HepG2 (cell line): ENCODE measurements at regions not wholly inside any gene's neighbourhood (a gene's known extent, or its start where the extent isn't known, plus 50 kb on each side); places are given as distances from the start of the nearest gene placed in this dataset.

Experiments used
- ATAC-seq: fragments of 200-7000 bp; cut with Tn5 transposase; 3 replicates; pipeline ENCODE4 v1.9.1; 2020; ENCODE audit warnings: mild to moderate bottlenecking, moderate library complexity
- BruUV-seq: library from RNA; stranded (reverse); fragments of 400-500 nt; replicated peaks from 2 replicates; lab custom pipeline; 2021; lab: Mats Ljungman, UMichigan
- CTCF ChIA-PET: fragments of 300-600 bp; formaldehyde crosslinking; extraction: SDS; loops from one replicate; lab custom pipeline; 2021; ENCODE audit warnings: low total read pairs, inconsistent platforms, low intra/inter-chr PET ratio; lab: Yijun Ruan, JAX
- POLR2A ChIA-PET: fragments of 350-600 bp; sonication (Branson Sonifier 250); formaldehyde crosslinking; loops from one replicate; lab custom pipeline; 2020; ENCODE audit warnings: antibody characterized with exemption, inconsistent platforms; lab: Yijun Ruan, JAX
- DNase-seq: peaks from one replicate; pipeline ENCODE4 v3.0.0-alpha.2; 2015; ENCODE audit warnings: low spot score
- FAIRE-seq: peaks from 3 replicates; lab custom pipeline; 2011; peaks lifted over from hg19 to GRCh38; lab: Jason Lieb, UNC
- H2AFZ ChIP-seq: one replicate; pipeline ENCODE4 v1.6.1; 2011; ENCODE audit warnings: low read length, inconsistent platforms
- H3K27ac ChIP-seq: fragments of 300-600 bp; 3 replicates; pipeline ENCODE4 v1.8.0; 2011; ENCODE audit warnings: mixed run types, mild to moderate bottlenecking, mixed read lengths, low read length, inconsistent platforms; ENCODE audit not compliant: insufficient read depth; ENCODE audit errors: extremely low read length
- H3K27me3 ChIP-seq, 2 experiments: fragments of 200-600 bp in 1 of 2; 2 replicates in 1 of 2; 3 replicates in 1 of 2; pipeline versions ENCODE4 v1.6.0 to v1.8.0; 2011; ENCODE audit warnings: low read length in 2 of 2, mild to moderate bottlenecking in 2 of 2, moderate library complexity in 2 of 2, inconsistent platforms in 1 of 2; ENCODE audit not compliant: insufficient read depth in 2 of 2, control insufficient read depth in 1 of 2
- H3K36me3 ChIP-seq, 2 experiments: fragments of 200-600 bp in 1 of 2; replicated peaks in 1 of 2; 2 replicates in 1 of 2; 3 replicates in 1 of 2; pipeline versions ENCODE4 v1.5.1 to v1.8.0; 2011; ENCODE audit warnings: low read length in 2 of 2, inconsistent platforms in 1 of 2; ENCODE audit not compliant: insufficient read depth in 2 of 2, control insufficient read depth in 1 of 2
- H3K4me1 ChIP-seq: 2 replicates; pipeline ENCODE4 v1.5.1; 2012; ENCODE audit warnings: low read length, inconsistent platforms; ENCODE audit not compliant: insufficient read depth
- H3K4me2 ChIP-seq: 2 replicates; pipeline ENCODE4 v1.6.0; 2011; ENCODE audit warnings: low read depth, low read length, inconsistent platforms
- H3K4me3 ChIP-seq, 3 experiments: fragments of 200-600 bp in 1 of 3; sonication (generic), shearing (Covaris generic) in 1 of 3; replicated peaks in 1 of 3; 2 replicates each; pipeline ENCODE4 v1.5.1; 2011 to 2016; ENCODE audit warnings: low read length in 3 of 3, inconsistent platforms in 2 of 3, low read depth in 2 of 3, mild to moderate bottlenecking in 2 of 3, control low read depth in 1 of 3, mixed read lengths in 1 of 3; ENCODE audit not compliant: insufficient read depth in 1 of 3
- H3K79me2 ChIP-seq: one replicate; pipeline ENCODE4 v1.6.1; 2011; ENCODE audit warnings: low read length, inconsistent platforms; ENCODE audit not compliant: insufficient read depth
- H3K9ac ChIP-seq: 2 replicates; pipeline ENCODE4 v1.6.0; 2011; ENCODE audit warnings: mild to moderate bottlenecking, low read depth, low read length, inconsistent platforms; ENCODE audit not compliant: insufficient read depth
- H3K9me3 ChIP-seq: 2 replicates; pipeline ENCODE4 v1.5.1; 2012; ENCODE audit warnings: mild to moderate bottlenecking, low read length
- H4K20me1 ChIP-seq: 2 replicates; pipeline ENCODE4 v1.6.0; 2011; ENCODE audit warnings: inconsistent platforms, mild to moderate bottlenecking, low read length, moderate library complexity; ENCODE audit not compliant: insufficient read depth
- AGO1 ChIP-seq: fragments of 200-400 bp; formaldehyde crosslinking; IDR thresholded peaks from 2 replicates; pipeline ENCODE4 v1.6.1; 2017; ENCODE audit warnings: mild to moderate bottlenecking, low read depth, low read length, moderate library complexity; ENCODE audit not compliant: poor library complexity, severe bottlenecking
- ATM ChIP-seq: fragments of 450-650 bp; IDR thresholded peaks from 2 replicates; pipeline ENCODE4 v1.7.1; 2017; ENCODE audit warnings: mild to moderate bottlenecking, borderline replicate concordance
- BRD4 ChIP-seq: sonication (generic); formaldehyde crosslinking; IDR thresholded peaks from 2 replicates; pipeline ENCODE4 v1.4.0; 2020; ENCODE audit warnings: missing genetic modification reagents
- CREM ChIP-seq, 2 experiments: sonication (generic) in 1 of 2; formaldehyde crosslinking in 1 of 2; IDR thresholded peaks; 2 replicates each; pipeline versions ENCODE4 v1.4.0 to v1.6.1; 2016 to 2020; ENCODE audit warnings: antibody characterized with exemption in 1 of 2, mild to moderate bottlenecking in 1 of 2, missing genetic modification reagents in 1 of 2
- HIVEP1 ChIP-seq: sonication (generic); formaldehyde crosslinking; IDR thresholded peaks from 2 replicates; pipeline ENCODE4 v1.4.0; 2020; ENCODE audit warnings: mild to moderate bottlenecking, missing genetic modification reagents
- KDM5A ChIP-seq: fragments of 200-600 bp; sonication (generic); IDR thresholded peaks from 2 replicates; pipeline ENCODE4 v1.7.0; 2018; ENCODE audit warnings: antibody characterized with exemption, mild to moderate bottlenecking, low read length, borderline replicate concordance
- NFKBIZ ChIP-seq: IDR thresholded peaks from 2 replicates; pipeline ENCODE4 v1.6.1; 2018; ENCODE audit warnings: missing genetic modification reagents, missing compliant biosample characterization
- POGZ ChIP-seq: sonication (generic); formaldehyde crosslinking; IDR thresholded peaks from 2 replicates; pipeline ENCODE4 v1.4.0; 2020; ENCODE audit warnings: mild to moderate bottlenecking, missing genetic modification reagents
- REPIN1 ChIP-seq: sonication (generic); formaldehyde crosslinking; IDR thresholded peaks from 2 replicates; pipeline ENCODE4 v1.8.0; 2022; ENCODE audit warnings: missing genetic modification reagents, low read depth, mild to moderate bottlenecking, borderline replicate concordance
- SP1 ChIP-seq, 2 experiments: fragments of 450-650 bp in 1 of 2; sonication (generic) in 1 of 2; formaldehyde crosslinking in 1 of 2; IDR thresholded peaks; 2 replicates each; pipeline versions ENCODE4 v1.4.0 to v1.6.1; 2016 to 2020; ENCODE audit warnings: missing genetic modification reagents in 1 of 2
- TAF15 ChIP-seq: fragments of 200-400 bp; formaldehyde crosslinking; IDR thresholded peaks from one replicate; pipeline ENCODE4 v1.6.1; 2018; ENCODE audit warnings: mild to moderate bottlenecking, low read depth, low read length; ENCODE audit not compliant: poor library complexity, severe bottlenecking
- ZBTB3 ChIP-seq: sonication (generic); formaldehyde crosslinking; IDR thresholded peaks from 2 replicates; pipeline ENCODE4 v1.4.0; 2020; ENCODE audit warnings: low read depth, mild to moderate bottlenecking, moderate library complexity, missing genetic modification reagents, borderline replicate concordance
- ZNF616 ChIP-seq: sonication (generic); formaldehyde crosslinking; IDR thresholded peaks from 2 replicates; pipeline ENCODE4 v1.5.0; 2020; ENCODE audit warnings: low read depth, mild to moderate bottlenecking, missing genetic modification reagents
- ZNF619 ChIP-seq: sonication (generic); formaldehyde crosslinking; IDR thresholded peaks from 2 replicates; pipeline ENCODE4 v1.4.0; 2020; ENCODE audit warnings: mild to moderate bottlenecking, missing genetic modification reagents
- ZSCAN22 ChIP-seq: sonication (generic); formaldehyde crosslinking; IDR thresholded peaks from 2 replicates; pipeline ENCODE4 v1.4.0; 2020; ENCODE audit warnings: mild to moderate bottlenecking, missing genetic modification reagents
- WGBS: methylation state at CpG from one replicate; pipeline ENCODE4 v1.1.6; 2017; ENCODE audit warnings: low lambda C conversion rate; 5-methylcytosine and 5-hydroxymethylcytosine counted together
- in situ Hi-C: cut with HindIII; loops from 2 replicates; pipeline ENCODE4 v1.10.0; 2017; ENCODE audit warnings: low pct_unique_long_range_greater_than_20kb; ENCODE audit not compliant: extremely low pct_ligation_motif_present
- intact Hi-C: fragments of 100-400 bp; cut with micrococcal nuclease; formaldehyde crosslinking; loops from one replicate; pipeline ENCODE4 v1.10.0; 2022; ENCODE audit not compliant: unreplicated experiment
- TF ChIP-seq, protein P1 (sequence below): sonication (generic); formaldehyde crosslinking; conservative IDR thresholded peaks from 2 replicates; pipeline ENCODE4 v1.5.0; 2020; ENCODE audit warnings: missing genetic modification reagents
- TF ChIP-seq, protein P2 (sequence below): sonication (generic); formaldehyde crosslinking; IDR thresholded peaks from 2 replicates; pipeline ENCODE4 v1.4.0; 2020; ENCODE audit warnings: mild to moderate bottlenecking, missing genetic modification reagents

DNA sequence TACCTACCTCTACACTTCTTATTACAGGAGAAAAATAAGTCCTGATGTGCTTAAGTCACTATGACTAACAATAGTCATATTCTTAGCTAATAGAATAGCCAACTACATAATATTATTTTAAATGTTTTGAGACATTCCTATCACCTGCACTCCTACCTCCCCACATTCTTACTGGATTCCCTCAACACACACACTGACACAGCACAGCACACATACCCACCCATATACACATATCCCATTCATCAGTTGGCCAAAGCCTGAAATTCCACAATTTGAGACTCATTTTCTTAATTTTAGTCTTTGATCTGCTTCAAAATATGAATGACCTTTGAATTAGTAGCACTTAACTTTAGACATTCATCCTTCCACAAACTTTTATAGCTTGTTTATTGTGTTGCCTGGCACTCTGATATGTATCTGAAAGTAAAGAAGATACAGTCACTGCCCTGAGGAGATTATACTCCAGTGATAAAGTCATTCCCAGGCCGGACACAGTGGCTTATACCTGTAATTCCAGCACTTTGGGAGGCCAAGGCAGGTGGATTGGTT is 168.3 kb upstream of the RASA1 start:
- H3K4me3 ChIP-seq: no peak overlapping the region
- FAIRE-seq: no peak
- H3K9ac ChIP-seq: no peak overlapping the region
- intact Hi-C loops: no loop called here
- DNase-seq: no peak
- H3K4me2 ChIP-seq: no peak overlapping the region
- ChIA-PET CTCF (no interaction called here), POLR2A (no interaction called here)
- H3K9me3 ChIP-seq: no peaks in the 10 kb centered on the region
- H2AFZ ChIP-seq: no peak overlapping the region
- TF ChIP-seq ZSCAN22 (CRISPR knock-in tag) (no peak), BRD4 (CRISPR knock-in tag) (no peak), CREM (IDR thresholded peaks at IDR 0.05) (no peak), CREM (CRISPR knock-in tag; IDR thresholded peaks at IDR 0.05) (no peak), ZNF616 (CRISPR knock-in tag) (no peak), HIVEP1 (CRISPR knock-in tag) (no peak), KDM5A (no peak)
- TF ChIP-seq, all 625 proteins: peak for 0
- 0% methylated on average over 1 of the region's 1 CpG for WGBS
- H3K36me3 ChIP-seq: no peaks in the 10 kb centered on the region
- BruUV-seq: no TSS peak
- ATAC-seq: no peak
- no peaks in the 10 kb centered on the region for H3K79me2 ChIP-seq
- no peak overlapping the region for H3K27ac ChIP-seq
- no peaks in the 10 kb centered on the region for H3K4me1 ChIP-seq
- no peaks in the 10 kb centered on the region for H3K27me3 ChIP-seq
- in situ Hi-C loops: no loop called here
- H4K20me1 ChIP-seq: no peaks in the 10 kb centered on the region

DNA sequence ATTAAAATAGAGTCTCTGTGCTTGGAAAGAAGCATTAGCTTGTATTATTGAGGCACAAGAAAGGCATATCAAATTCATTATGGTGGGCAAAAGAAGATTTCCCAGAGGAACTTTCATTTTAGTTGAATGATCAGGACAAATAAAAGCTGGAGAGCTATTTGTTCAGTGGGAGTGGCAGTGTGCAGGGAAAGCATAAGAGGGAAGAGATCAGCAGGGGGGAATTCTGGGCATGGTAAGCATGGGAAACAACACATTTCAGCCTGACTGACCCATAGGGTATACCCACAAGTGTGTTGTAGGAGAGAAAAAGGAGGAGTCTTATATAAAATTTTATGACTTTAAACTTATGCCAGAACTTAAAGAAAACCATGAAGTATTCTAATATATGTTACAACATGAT is 167.7 kb upstream of the RASA1 start:
- intact Hi-C loops: no loop called here
- TF ChIP-seq NFKBIZ (CRISPR knock-in tag) (no peak), ZNF619 (no peak), ZBTB3 (CRISPR knock-in tag) (no peak), AGO1 (no peak), REPIN1 (no peak), SP1 (IDR thresholded peaks at IDR 0.05) (no peak), SP1 (CRISPR knock-in tag; IDR thresholded peaks at IDR 0.05) (no peak), TAF15 (no peak), ATM (no peak), POGZ (CRISPR knock-in tag) (no peak)
- TF ChIP-seq, protein P1, sequence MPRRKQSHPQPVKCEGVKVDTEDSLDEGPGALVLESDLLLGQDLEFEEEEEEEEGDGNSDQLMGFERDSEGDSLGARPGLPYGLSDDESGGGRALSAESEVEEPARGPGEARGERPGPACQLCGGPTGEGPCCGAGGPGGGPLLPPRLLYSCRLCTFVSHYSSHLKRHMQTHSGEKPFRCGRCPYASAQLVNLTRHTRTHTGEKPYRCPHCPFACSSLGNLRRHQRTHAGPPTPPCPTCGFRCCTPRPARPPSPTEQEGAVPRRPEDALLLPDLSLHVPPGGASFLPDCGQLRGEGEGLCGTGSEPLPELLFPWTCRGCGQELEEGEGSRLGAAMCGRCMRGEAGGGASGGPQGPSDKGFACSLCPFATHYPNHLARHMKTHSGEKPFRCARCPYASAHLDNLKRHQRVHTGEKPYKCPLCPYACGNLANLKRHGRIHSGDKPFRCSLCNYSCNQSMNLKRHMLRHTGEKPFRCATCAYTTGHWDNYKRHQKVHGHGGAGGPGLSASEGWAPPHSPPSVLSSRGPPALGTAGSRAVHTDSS (CRISPR knock-in tag): no peak
- TF ChIP-seq, protein P2, sequence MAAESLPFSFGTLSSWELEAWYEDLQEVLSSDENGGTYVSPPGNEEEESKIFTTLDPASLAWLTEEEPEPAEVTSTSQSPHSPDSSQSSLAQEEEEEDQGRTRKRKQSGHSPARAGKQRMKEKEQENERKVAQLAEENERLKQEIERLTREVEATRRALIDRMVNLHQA (CRISPR knock-in tag): no peak
- no peak for DNase-seq
- FAIRE-seq: no peak
- Histone ChIP-seq H4K20me1 (no peaks in the 10 kb centered on the region), H3K9me3 (no peaks in the 10 kb centered on the region), H3K9ac (no peak overlapping the region), H3K27ac (no peak overlapping the region), H3K27me3 (no peaks in the 10 kb centered on the region), H3K4me1 (no peaks in the 10 kb centered on the region), H3K36me3 (no peaks in the 10 kb centered on the region), H3K79me2 (no peaks in the 10 kb centered on the region), H3K4me2 (no peak overlapping the region), H3K4me3 (no peak overlapping the region), H2AFZ (no peak overlapping the region)
- ATAC-seq: no peak
- in situ Hi-C loops: no loop called here
- ChIA-PET CTCF (no interaction called here), POLR2A (no interaction called here)
- no TSS peak for BruUV-seq
